ENCODE measurements at regions not wholly inside any gene's neighbourhood (a gene's known extent, or its start where the extent isn't known, plus 50 kb on each side); places are given as distances from the start of the nearest gene placed in this dataset.

GRCh38 chr10:123607386-123607785 is 58.8 kb upstream of the GPR26 start:
- H3K4me1 Mint-ChIP-seq (ENCODE audit: low read depth): no peaks in the 10 kb centered on the region
- ATAC-seq (no peak), DNase-seq (no peak)
- H3K27me3 Mint-ChIP-seq (ENCODE audit: low read depth): peaks cover 18% of the 10 kb centered on the region
- no peaks in the 10 kb centered on the region for H3K9me3 Mint-ChIP-seq
- H3K4me3 Mint-ChIP-seq: no peak overlapping the region
- H3K36me3 Mint-ChIP-seq (ENCODE audit: insufficient read depth): no peaks in the 10 kb centered on the region

GRCh38 chr10:123608047-123608446 is 58.1 kb upstream of the GPR26 start:
- peaks cover 18% of the 10 kb centered on the region for H3K27me3 Mint-ChIP-seq (ENCODE audit: low read depth)
- no peaks in the 10 kb centered on the region for H3K4me1 Mint-ChIP-seq (ENCODE audit: low read depth)
- H3K9me3 Mint-ChIP-seq: no peaks in the 10 kb centered on the region
- ATAC-seq (no peak), DNase-seq (no peak)
- H3K4me3 Mint-ChIP-seq: no peak overlapping the region
- H3K36me3 Mint-ChIP-seq (ENCODE audit: insufficient read depth): no peaks in the 10 kb centered on the region

- no peak for DNase-seq
- Mint-ChIP-seq H3K9me3 (peaks cover 3% of the 10 kb centered on the region), H3K27me3 (ENCODE audit: low read depth) (peaks cover 6% of the 10 kb centered on the region), H3K4me1 (ENCODE audit: low read depth) (no peaks in the 10 kb centered on the region), H3K4me3 (no peak overlapping the region), H3K36me3 (ENCODE audit: insufficient read depth) (no peaks in the 10 kb centered on the region)
- no peak for ATAC-seq
These were observed 54.9 kb upstream of the GPR26 start for GRCh38 chr10:123611243-123611642.

- no peak for ATAC-seq
- H3K27me3 Mint-ChIP-seq (ENCODE audit: low read depth): peaks cover 7% of the 10 kb centered on the region
These were observed 54.3 kb upstream of the GPR26 start for GRCh38 chr10:123611876-123612275.

GRCh38 chr10:123613346-123613850 is 52.8 kb upstream of the GPR26 start:
- no peak overlapping the region for H3K4me3 Mint-ChIP-seq
- DNase-seq (no peak), ATAC-seq (no peak)
- H3K9me3 Mint-ChIP-seq: peaks cover 3% of the 10 kb centered on the region
- no peaks in the 10 kb centered on the region for H3K4me1 Mint-ChIP-seq (ENCODE audit: low read depth)
- H3K27me3 Mint-ChIP-seq (ENCODE audit: low read depth): peaks cover 5% of the 10 kb centered on the region
- H3K36me3 Mint-ChIP-seq (ENCODE audit: insufficient read depth): no peaks in the 10 kb centered on the region

More at GRCh38 chr10:123611876-123612275, 54.3 kb upstream of the GPR26 start:
- Mint-ChIP-seq H3K4me3 (no peak overlapping the region), H3K36me3 (ENCODE audit: insufficient read depth) (no peaks in the 10 kb centered on the region), H3K4me1 (ENCODE audit: low read depth) (no peaks in the 10 kb centered on the region), H3K9me3 (peaks cover 3% of the 10 kb centered on the region)
- no peak for DNase-seq

GRCh38 chr10:123614888-123615287 is 51.3 kb upstream of the GPR26 start:
- ATAC-seq: no peak
- Mint-ChIP-seq H3K4me1 (ENCODE audit: low read depth) (no peaks in the 10 kb centered on the region), H3K27me3 (ENCODE audit: low read depth) (peaks cover 5% of the 10 kb centered on the region), H3K9me3 (peaks cover 3% of the 10 kb centered on the region), H3K4me3 (no peak overlapping the region), H3K36me3 (ENCODE audit: insufficient read depth) (no peaks in the 10 kb centered on the region)
- peak; percentile 9 for DNase-seq

Measured in activated T-cell treated with anti-CD3 and anti-CD28 coated beads, Interleukin-2, amount 50 U/mL, for 4 hours (primary cell).